ENCODE measurements at regions not wholly inside any gene's neighbourhood (a gene's known extent, or its start where the extent isn't known, plus 50 kb on each side); places are given as distances from the start of the nearest gene placed in this dataset.
"Not testable (repeated sequence)": the region's sequence is repeated elsewhere in the genome, so short reads cannot be mapped to it uniquely, and the experiment has no call there.

- no peak for FAIRE-seq
Observed at GRCh38 chr6:94196891-94197290, 777.5 kb upstream of the EPHA7 start.

- no peak for FAIRE-seq
Observed at GRCh38 chr6:94190030-94190429, 770.7 kb upstream of the EPHA7 start.

GRCh38 chr6:94184666-94185464 is 765.5 kb upstream of the EPHA7 start:
- FAIRE-seq: no peak

- FAIRE-seq: no peak
Observed at GRCh38 chr6:94177429-94177828, 758.1 kb upstream of the EPHA7 start.

- FAIRE-seq: no peak
Observed at GRCh38 chr6:94175465-94175864, 756.1 kb upstream of the EPHA7 start.

GRCh38 chr6:94163877-94164276 is 744.5 kb upstream of the EPHA7 start:
- FAIRE-seq: no peak

GRCh38 chr6:94150886-94151285 is 731.5 kb upstream of the EPHA7 start:
- FAIRE-seq: no peak

- no peak for FAIRE-seq
Observed at GRCh38 chr6:94144807-94145206, 725.4 kb upstream of the EPHA7 start.

GRCh38 chr6:94137178-94137577 is 717.8 kb upstream of the EPHA7 start:
- not testable (repeated sequence) for FAIRE-seq

GRCh38 chr6:94133106-94133505 is 713.7 kb upstream of the EPHA7 start:
- FAIRE-seq: no peak

- no peak for FAIRE-seq
Observed at GRCh38 chr6:94131271-94131670, 711.9 kb upstream of the EPHA7 start.

GRCh38 chr6:94130478-94130877 is 711.1 kb upstream of the EPHA7 start:
- no peak for FAIRE-seq

GRCh38 chr6:94129926-94130325 is 710.6 kb upstream of the EPHA7 start:
- FAIRE-seq: no peak

GRCh38 chr6:94127716-94128115 is 708.4 kb upstream of the EPHA7 start:
- FAIRE-seq: no peak

GRCh38 chr6:94124333-94124732 is 705.0 kb upstream of the EPHA7 start:
- FAIRE-seq: no peak

GRCh38 chr6:94121094-94121493 is 701.7 kb upstream of the EPHA7 start:
- no peak for FAIRE-seq

GRCh38 chr6:94099072-94099471 is 679.7 kb upstream of the EPHA7 start:
- FAIRE-seq: no peak

GRCh38 chr6:94095961-94096360 is 676.6 kb upstream of the EPHA7 start:
- FAIRE-seq: no peak

- FAIRE-seq: no peak
Observed at GRCh38 chr6:94089941-94090340, 670.6 kb upstream of the EPHA7 start.

GRCh38 chr6:94088870-94089269 is 669.5 kb upstream of the EPHA7 start:
- no peak for FAIRE-seq

GRCh38 chr6:94074764-94075163 is 655.4 kb upstream of the EPHA7 start:
- FAIRE-seq: no peak

GRCh38 chr6:94071835-94072234 is 652.5 kb upstream of the EPHA7 start:
- FAIRE-seq: no peak

- FAIRE-seq: no peak
Observed at GRCh38 chr6:94065707-94066337, 646.5 kb upstream of the EPHA7 start.

GRCh38 chr6:94052749-94053148 is 633.4 kb upstream of the EPHA7 start:
- FAIRE-seq: no peak

- FAIRE-seq: no peak
Observed at GRCh38 chr6:94050515-94050914, 631.2 kb upstream of the EPHA7 start.
